DOHH2 (cell line): ENCODE measurements at regions not wholly inside any gene's neighbourhood (a gene's known extent, or its start where the extent isn't known, plus 50 kb on each side); places are given as distances from the start of the nearest gene placed in this dataset.

Experiments used
- EZH2phosphoT487 ChIP-seq: fragments of 200-600 bp; sonication (generic); IDR thresholded peaks from 2 replicates; pipeline ENCODE4 v1.6.1; 2017; ENCODE audit warnings: borderline replicate concordance, mild to moderate bottlenecking, antibody characterized with exemption, low read length, moderate library complexity, mixed read lengths
- TF ChIP-seq, protein P1 (sequence below): fragments of 200-600 bp; sonication (generic); IDR thresholded peaks from one replicate; pipeline ENCODE4 v1.5.1; 2014; ENCODE audit warnings: antibody characterized with exemption, mild to moderate bottlenecking, low read depth, low read length; ENCODE audit not compliant: poor library complexity, severe bottlenecking

DNA sequence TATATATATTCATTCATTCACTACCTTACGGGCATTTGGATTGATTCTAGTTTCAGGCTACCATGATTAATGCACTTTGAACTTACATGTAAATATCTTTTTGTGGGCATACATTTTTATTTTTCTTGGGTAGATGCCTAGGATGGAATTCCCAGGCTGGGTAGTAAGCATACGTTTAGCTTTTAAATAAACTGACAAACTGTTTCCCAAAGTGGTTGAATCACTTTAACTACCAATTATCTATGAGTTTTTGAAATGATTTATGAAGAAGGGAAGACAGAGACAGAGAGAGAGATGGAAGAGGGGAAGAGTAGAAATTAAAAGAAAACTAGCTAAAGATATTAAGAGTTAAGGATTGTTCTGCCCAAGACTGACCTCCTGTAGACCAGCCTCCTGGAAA lies 612.6 kb downstream of the PSAT1 start:
- TF ChIP-seq, protein P1, sequence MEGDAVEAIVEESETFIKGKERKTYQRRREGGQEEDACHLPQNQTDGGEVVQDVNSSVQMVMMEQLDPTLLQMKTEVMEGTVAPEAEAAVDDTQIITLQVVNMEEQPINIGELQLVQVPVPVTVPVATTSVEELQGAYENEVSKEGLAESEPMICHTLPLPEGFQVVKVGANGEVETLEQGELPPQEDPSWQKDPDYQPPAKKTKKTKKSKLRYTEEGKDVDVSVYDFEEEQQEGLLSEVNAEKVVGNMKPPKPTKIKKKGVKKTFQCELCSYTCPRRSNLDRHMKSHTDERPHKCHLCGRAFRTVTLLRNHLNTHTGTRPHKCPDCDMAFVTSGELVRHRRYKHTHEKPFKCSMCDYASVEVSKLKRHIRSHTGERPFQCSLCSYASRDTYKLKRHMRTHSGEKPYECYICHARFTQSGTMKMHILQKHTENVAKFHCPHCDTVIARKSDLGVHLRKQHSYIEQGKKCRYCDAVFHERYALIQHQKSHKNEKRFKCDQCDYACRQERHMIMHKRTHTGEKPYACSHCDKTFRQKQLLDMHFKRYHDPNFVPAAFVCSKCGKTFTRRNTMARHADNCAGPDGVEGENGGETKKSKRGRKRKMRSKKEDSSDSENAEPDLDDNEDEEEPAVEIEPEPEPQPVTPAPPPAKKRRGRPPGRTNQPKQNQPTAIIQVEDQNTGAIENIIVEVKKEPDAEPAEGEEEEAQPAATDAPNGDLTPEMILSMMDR: no peak
- no peak for TF ChIP-seq EZH2phosphoT487
